ENCODE measurements at regions not wholly inside any gene's neighbourhood (a gene's known extent, or its start where the extent isn't known, plus 50 kb on each side); places are given as distances from the start of the nearest gene placed in this dataset.

DNA sequence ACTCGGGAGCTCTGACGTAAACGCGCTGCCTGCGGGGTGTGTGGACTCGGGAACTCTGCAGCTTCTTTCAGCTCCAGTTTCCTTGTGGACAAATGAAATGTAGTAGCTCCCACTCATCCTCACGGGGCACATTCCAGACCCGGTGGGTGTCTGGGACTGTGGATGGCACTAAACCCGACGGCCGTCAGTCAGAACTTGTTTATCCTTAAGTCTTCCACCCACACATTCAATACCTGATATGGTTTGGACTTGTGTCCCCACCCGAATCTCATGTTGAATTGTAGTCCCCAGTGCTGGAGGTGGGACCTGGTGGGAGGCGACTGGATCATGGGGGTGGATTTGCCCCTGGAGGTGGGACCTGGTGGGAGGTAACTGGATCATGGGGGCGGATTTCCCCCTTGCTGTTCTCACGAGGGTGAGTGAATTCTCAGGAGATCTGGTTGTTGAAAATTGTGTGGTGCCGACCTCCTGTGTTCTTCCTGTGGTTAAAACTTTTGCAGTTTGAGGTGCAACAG, 81.2 kb upstream of the SNTG2 start:
- Histone ChIP-seq H2BK20ac (ENCODE audit: low read length) (no peak overlapping the region), H4K20me1 (replicated peaks in 1 of 2; ENCODE audit: control insufficient read depth in 1 of 2, insufficient read depth in 2 of 2, low read length in 2 of 2) (peaks cover 0 to 2% of the 10 kb centered on the region in 2 experiments), H3K79me2 (ENCODE audit: control insufficient read depth in 1 of 2, insufficient read depth in 2 of 2, low read length in 2 of 2) (no peaks in the 10 kb centered on the region), H2AFZ (ENCODE audit: low read length) (no peak overlapping the region), H3K4me2 (ENCODE audit: insufficient read depth in 1 of 2, low read depth in 2 of 2, low read length in 2 of 2) (no peak overlapping the region), H3K79me1 (ENCODE audit: low read depth, low read length) (no peaks in the 10 kb centered on the region), H3K9ac (replicated peaks in 1 of 4; ENCODE audit: extremely low read depth in 1 of 4, low read depth in 3 of 4, low read length in 3 of 4) (no peak overlapping the region), H2BK12ac (ENCODE audit: low read depth, low read length) (no peak overlapping the region), H3K27ac (ENCODE audit: low read depth, low read length) (no peak overlapping the region), H3K14ac (ENCODE audit: insufficient read length) (no peak overlapping the region), H3K36me3 (ENCODE audit: control insufficient read depth in 2 of 4, insufficient read depth in 4 of 4, low read length in 3 of 4) (no peaks in the 10 kb centered on the region), H2AK5ac (ENCODE audit: low read depth, low read length) (no peak overlapping the region), H4K8ac (ENCODE audit: extremely low read depth, insufficient read depth, low read length) (no peak overlapping the region), H3K23me2 (ENCODE audit: low read depth, low read length) (no peaks in the 10 kb centered on the region), H3K56ac (replicated peaks; ENCODE audit: insufficient read length, low read depth, low read length) (no peak overlapping the region), H3K23ac (ENCODE audit: insufficient read length) (no peak overlapping the region), H3K18ac (ENCODE audit: extremely low read depth, low read length) (no peak overlapping the region), H3K9me3 (ENCODE audit: insufficient read depth in 2 of 2, low read depth in 1 of 2, low read length in 1 of 2) (no peaks in the 10 kb centered on the region), H3K4ac (replicated peaks; ENCODE audit: insufficient read length, low read depth, low read length) (no peak overlapping the region), H2BK5ac (ENCODE audit: low read depth, low read length) (no peak overlapping the region), H2BK15ac (ENCODE audit: low read length) (no peak overlapping the region), H3K4me1 (replicated peaks in 1 of 4; ENCODE audit: control insufficient read depth in 3 of 4, insufficient read depth in 4 of 4, low read length in 3 of 4) (peaks cover 0 to 9% (median 3%) of the 10 kb centered on the region in 4 experiments; a peak in 5 of 7 replicates), H3K4me3 (ENCODE audit: extremely low read depth in 1 of 4, insufficient read depth in 2 of 4, low read depth in 3 of 4, low read length in 4 of 4) (no peak overlapping the region), H3K27me3 (replicated peaks in 1 of 4; ENCODE audit: control insufficient read depth in 3 of 4, extremely low read depth in 1 of 4, insufficient read depth in 3 of 4, low read length in 3 of 4) (peaks cover 0 to 5% (median 0%) of the 10 kb centered on the region in 4 experiments; a peak in 1 of 7 replicates), H4K5ac (ENCODE audit: insufficient read length, low read depth, low read length) (no peak overlapping the region), H4K91ac (replicated peaks; ENCODE audit: insufficient read length, low read length) (no peak overlapping the region), H2BK120ac (replicated peaks; ENCODE audit: low read depth, low read length) (no peak overlapping the region)
- DNase-seq (ENCODE audit: low read depth in 1 of 2, low spot score in 2 of 2) (no peak), FAIRE-seq (no peak)
- WGBS, 2 experiments (ENCODE audit: extremely low coverage in 1 of 2, insufficient coverage in 1 of 2, insufficient read length in 1 of 2, insufficient replicate concordance in 2 of 2, low coverage in 1 of 2, low lambda C conversion rate in 2 of 2, missing lambda C conversion rate in 1 of 2): 94% methylated on average over 16 of the region's 16 CpGs; no CpG with 5 or more reads in 1 of the 2 experiments
- ChIA-PET CTCF (ENCODE audit: partially characterized antibody) (no interaction called here), POLR2A (ENCODE audit: partially characterized antibody) (interaction anchor here (0.7 kb wide), 1 partner anchor 68 kb away, joined by 4 read pairs; no protein-coding TSS in a partner anchor)
- TF ChIP-seq TBP (IDR thresholded peaks at IDR 0.05; ENCODE audit: low read depth, low read length) (no peak), CHD2 (IDR thresholded peaks at IDR 0.05; ENCODE audit: low read length) (no peak), CEBPB (IDR thresholded peaks at IDR 0.05; ENCODE audit: low read depth, low read length) (no peak), TCF12 (IDR thresholded peaks at IDR 0.05; ENCODE audit: low read depth, low read length) (no peak), SAP30 (IDR thresholded peaks at IDR 0.05; ENCODE audit: insufficient read depth, insufficient replicate concordance, low read length) (no peak), SP4 (IDR thresholded peaks at IDR 0.05; ENCODE audit: low read length) (no peak), RAD21 (IDR thresholded peaks at IDR 0.05 in 1 of 2, conservative IDR thresholded peaks at IDR 0.05 in 1 of 2; ENCODE audit: low read depth in 2 of 2, low read length in 2 of 2) (no peak), HDAC2 (IDR thresholded peaks at IDR 0.05; ENCODE audit: borderline replicate concordance in 1 of 2, low read depth in 2 of 2, low read length in 2 of 2) (no peak), POLR2AphosphoS5 (IDR thresholded peaks at IDR 0.05; ENCODE audit: low read depth, low read length) (no peak), SUZ12 (IDR thresholded peaks at IDR 0.05; ENCODE audit: low read length) (no peak)
- TF ChIP-seq, protein P1, sequence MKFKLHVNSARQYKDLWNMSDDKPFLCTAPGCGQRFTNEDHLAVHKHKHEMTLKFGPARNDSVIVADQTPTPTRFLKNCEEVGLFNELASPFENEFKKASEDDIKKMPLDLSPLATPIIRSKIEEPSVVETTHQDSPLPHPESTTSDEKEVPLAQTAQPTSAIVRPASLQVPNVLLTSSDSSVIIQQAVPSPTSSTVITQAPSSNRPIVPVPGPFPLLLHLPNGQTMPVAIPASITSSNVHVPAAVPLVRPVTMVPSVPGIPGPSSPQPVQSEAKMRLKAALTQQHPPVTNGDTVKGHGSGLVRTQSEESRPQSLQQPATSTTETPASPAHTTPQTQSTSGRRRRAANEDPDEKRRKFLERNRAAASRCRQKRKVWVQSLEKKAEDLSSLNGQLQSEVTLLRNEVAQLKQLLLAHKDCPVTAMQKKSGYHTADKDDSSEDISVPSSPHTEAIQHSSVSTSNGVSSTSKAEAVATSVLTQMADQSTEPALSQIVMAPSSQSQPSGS (IDR thresholded peaks at IDR 0.05; ENCODE audit: low read length): no peak
